ENCODE measurements at regions not wholly inside any gene's neighbourhood (a gene's known extent, or its start where the extent isn't known, plus 50 kb on each side); places are given as distances from the start of the nearest gene placed in this dataset.

- TF ChIP-seq YY1 (IDR thresholded peaks at IDR 0.05; ENCODE audit: insufficient read depth, insufficient read length) (no peak), ZNF274 (IDR thresholded peaks at IDR 0.05; ENCODE audit: low read depth, low read length) (no peak), SUZ12 (IDR thresholded peaks at IDR 0.05; ENCODE audit: extremely low read depth, insufficient read depth, insufficient read length) (no peak)
Measured at GRCh38 chr3:103341078-103341606, 906.3 kb downstream of the ZPLD1 start.
